ENCODE measurements at regions not wholly inside any gene's neighbourhood (a gene's known extent, or its start where the extent isn't known, plus 50 kb on each side); places are given as distances from the start of the nearest gene placed in this dataset.

- no peak for DNase-seq
These were observed 201.4 kb upstream of the PWP1 start for GRCh38 chr12:107484230-107484629.

GRCh38 chr12:107484941-107485340, 200.7 kb upstream of the PWP1 start:
- DNase-seq, result no peak

- DNase-seq, result no peak
These were observed 199.9 kb upstream of the PWP1 start for GRCh38 chr12:107485731-107486130.

- DNase-seq, result no peak
These were observed 199.3 kb upstream of the PWP1 start for GRCh38 chr12:107486140-107486892.

GRCh38 chr12:107487011-107487680, 198.5 kb upstream of the PWP1 start:
- no peak for DNase-seq

GRCh38 chr12:107488666-107489065, 196.9 kb upstream of the PWP1 start:
- DNase-seq, result no peak

- no peak for DNase-seq
These were observed 195.6 kb upstream of the PWP1 start for GRCh38 chr12:107490010-107490409.

- DNase-seq, result no peak
These were observed 193.7 kb upstream of the PWP1 start for GRCh38 chr12:107491856-107492255.

- DNase-seq, result no peak
These were observed 193.0 kb upstream of the PWP1 start for GRCh38 chr12:107492393-107493134.

GRCh38 chr12:107493135-107493494, 192.5 kb upstream of the PWP1 start:
- no peak for DNase-seq

- no peak for DNase-seq
These were observed 191.9 kb upstream of the PWP1 start for GRCh38 chr12:107493666-107494065.

GRCh38 chr12:107494331-107494730, 191.3 kb upstream of the PWP1 start:
- DNase-seq, result no peak

- no peak for DNase-seq
These were observed 190.0 kb upstream of the PWP1 start for GRCh38 chr12:107495604-107496003.

GRCh38 chr12:107497231-107497630, 188.4 kb upstream of the PWP1 start:
- DNase-seq, result no peak

- no peak for DNase-seq
These were observed 185.3 kb upstream of the PWP1 start for GRCh38 chr12:107500307-107500706.

GRCh38 chr12:107501681-107502080, 183.9 kb upstream of the PWP1 start:
- DNase-seq, result no peak

- DNase-seq, result no peak
These were observed 182.3 kb upstream of the PWP1 start for GRCh38 chr12:107503129-107503855.

GRCh38 chr12:107503887-107504885, 181.4 kb upstream of the PWP1 start:
- no peak for DNase-seq

- no peak for DNase-seq
These were observed 176.2 kb upstream of the PWP1 start for GRCh38 chr12:107509421-107509820.

- DNase-seq, result no peak
These were observed 175.4 kb upstream of the PWP1 start for GRCh38 chr12:107510211-107510610.

GRCh38 chr12:107511292-107511691, 174.3 kb upstream of the PWP1 start:
- no peak for DNase-seq

GRCh38 chr12:107512391-107512790, 173.2 kb upstream of the PWP1 start:
- DNase-seq, result no peak
